Lower leg skin (tissue), 3 donors: ENCODE measurements at regions not wholly inside any gene's neighbourhood (a gene's known extent, or its start where the extent isn't known, plus 50 kb on each side); places are given as distances from the start of the nearest gene placed in this dataset.

Experiments
- POLR2A ChIP-seq, 2 donors: fragments of 450-650 bp; IDR thresholded peaks; one replicate each; pipeline ENCODE4 v1.6.1; 2016 to 2017; ENCODE audit warnings: antibody characterized with exemption in 2 of 2, mild to moderate bottlenecking in 1 of 2, moderate library complexity in 1 of 2
- TF ChIP-seq, protein P1 (sequence below), 3 donors: fragments of 450-650 bp; IDR thresholded peaks; one replicate each; pipeline ENCODE4 v1.5.1; 2016; ENCODE audit warnings: antibody characterized with exemption in 3 of 3, mild to moderate bottlenecking in 3 of 3, moderate library complexity in 2 of 3

DNA sequence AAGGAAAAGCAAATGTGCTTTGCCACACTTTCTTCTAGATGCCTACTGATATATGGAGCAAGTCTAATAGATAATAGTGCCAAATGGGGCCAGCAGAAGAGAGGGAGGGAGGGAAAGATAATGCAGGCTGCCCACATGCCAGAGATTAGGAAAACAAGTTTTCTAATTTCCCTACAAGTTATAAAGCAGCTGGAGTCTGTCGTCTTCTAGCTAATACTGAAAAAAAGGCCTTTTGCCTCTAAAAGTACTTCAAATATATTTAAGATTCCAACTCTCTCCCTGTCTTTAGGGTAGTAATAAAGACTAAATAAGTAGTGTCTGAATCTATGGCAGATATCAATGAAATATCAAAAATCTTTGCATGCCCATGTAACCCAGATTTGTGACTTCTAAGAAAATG, 632.0 kb upstream of the MIR17HG start:
- TF ChIP-seq, protein P1, sequence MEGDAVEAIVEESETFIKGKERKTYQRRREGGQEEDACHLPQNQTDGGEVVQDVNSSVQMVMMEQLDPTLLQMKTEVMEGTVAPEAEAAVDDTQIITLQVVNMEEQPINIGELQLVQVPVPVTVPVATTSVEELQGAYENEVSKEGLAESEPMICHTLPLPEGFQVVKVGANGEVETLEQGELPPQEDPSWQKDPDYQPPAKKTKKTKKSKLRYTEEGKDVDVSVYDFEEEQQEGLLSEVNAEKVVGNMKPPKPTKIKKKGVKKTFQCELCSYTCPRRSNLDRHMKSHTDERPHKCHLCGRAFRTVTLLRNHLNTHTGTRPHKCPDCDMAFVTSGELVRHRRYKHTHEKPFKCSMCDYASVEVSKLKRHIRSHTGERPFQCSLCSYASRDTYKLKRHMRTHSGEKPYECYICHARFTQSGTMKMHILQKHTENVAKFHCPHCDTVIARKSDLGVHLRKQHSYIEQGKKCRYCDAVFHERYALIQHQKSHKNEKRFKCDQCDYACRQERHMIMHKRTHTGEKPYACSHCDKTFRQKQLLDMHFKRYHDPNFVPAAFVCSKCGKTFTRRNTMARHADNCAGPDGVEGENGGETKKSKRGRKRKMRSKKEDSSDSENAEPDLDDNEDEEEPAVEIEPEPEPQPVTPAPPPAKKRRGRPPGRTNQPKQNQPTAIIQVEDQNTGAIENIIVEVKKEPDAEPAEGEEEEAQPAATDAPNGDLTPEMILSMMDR (IDR thresholded peaks at IDR 0.05) = no peak
- no peak for TF ChIP-seq POLR2A (IDR thresholded peaks at IDR 0.05)
